Mammary epithelial cell (primary cell): ENCODE measurements at regions not wholly inside any gene's neighbourhood (a gene's known extent, or its start where the extent isn't known, plus 50 kb on each side); places are given as distances from the start of the nearest gene placed in this dataset.

Experiments used
- EZH2 ChIP-seq: IDR thresholded peaks from 2 replicates; pipeline ENCODE4 v1.6.1; 2012; ENCODE audit warnings: low read length, inconsistent platforms, borderline replicate concordance
- TF ChIP-seq, protein P1 (sequence below), 2 donors: IDR thresholded peaks in 1 of 2; conservative IDR thresholded peaks in 1 of 2; 2 replicates each; pipeline ENCODE4 v1.5.1; 2011 to 2012; ENCODE audit warnings: inconsistent platforms in 2 of 2, low read length in 2 of 2, mild to moderate bottlenecking in 2 of 2, control low read depth in 1 of 2, low read depth in 1 of 2; ENCODE audit not compliant: insufficient read depth in 1 of 2; ENCODE audit errors: extremely low read depth in 1 of 2

- TF ChIP-seq, protein P1, sequence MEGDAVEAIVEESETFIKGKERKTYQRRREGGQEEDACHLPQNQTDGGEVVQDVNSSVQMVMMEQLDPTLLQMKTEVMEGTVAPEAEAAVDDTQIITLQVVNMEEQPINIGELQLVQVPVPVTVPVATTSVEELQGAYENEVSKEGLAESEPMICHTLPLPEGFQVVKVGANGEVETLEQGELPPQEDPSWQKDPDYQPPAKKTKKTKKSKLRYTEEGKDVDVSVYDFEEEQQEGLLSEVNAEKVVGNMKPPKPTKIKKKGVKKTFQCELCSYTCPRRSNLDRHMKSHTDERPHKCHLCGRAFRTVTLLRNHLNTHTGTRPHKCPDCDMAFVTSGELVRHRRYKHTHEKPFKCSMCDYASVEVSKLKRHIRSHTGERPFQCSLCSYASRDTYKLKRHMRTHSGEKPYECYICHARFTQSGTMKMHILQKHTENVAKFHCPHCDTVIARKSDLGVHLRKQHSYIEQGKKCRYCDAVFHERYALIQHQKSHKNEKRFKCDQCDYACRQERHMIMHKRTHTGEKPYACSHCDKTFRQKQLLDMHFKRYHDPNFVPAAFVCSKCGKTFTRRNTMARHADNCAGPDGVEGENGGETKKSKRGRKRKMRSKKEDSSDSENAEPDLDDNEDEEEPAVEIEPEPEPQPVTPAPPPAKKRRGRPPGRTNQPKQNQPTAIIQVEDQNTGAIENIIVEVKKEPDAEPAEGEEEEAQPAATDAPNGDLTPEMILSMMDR (conservative IDR thresholded peaks at IDR 0.05 in 1 of 2, IDR thresholded peaks at IDR 0.05 in 1 of 2; ENCODE audit: extremely low read depth in 1 of 2, insufficient read depth in 1 of 2, low read depth in 1 of 2, low read length in 2 of 2): no peak
- TF ChIP-seq EZH2: no peak
Observed at GRCh38 chr7:113209449-113210203, 91.3 kb upstream of the SMIM30 start.
